Neuronal stem cell (in vitro differentiated cells): ENCODE measurements at regions not wholly inside any gene's neighbourhood (a gene's known extent, or its start where the extent isn't known, plus 50 kb on each side); places are given as distances from the start of the nearest gene placed in this dataset.

Experiments used
- DNase-seq: peaks from one replicate; pipeline ENCODE4 v3.0.0-alpha.2; 2013; ENCODE audit warnings: low spot score
- H2AFZ ChIP-seq: one replicate; pipeline ENCODE4 v1.6.1; 2013; ENCODE audit warnings: mild to moderate bottlenecking, low read length, inconsistent platforms
- H2AK5ac ChIP-seq: 2 replicates; pipeline ENCODE4 v1.6.1; 2013; ENCODE audit warnings: low read depth, mild to moderate bottlenecking, inconsistent platforms, low read length, moderate library complexity, mixed read lengths
- H2BK120ac ChIP-seq: 2 replicates; pipeline ENCODE4 v1.6.1; 2013; ENCODE audit warnings: low read depth, mild to moderate bottlenecking, inconsistent platforms, low read length, moderate library complexity, mixed read lengths
- H2BK12ac ChIP-seq: one replicate; pipeline ENCODE4 v1.6.1; 2013; ENCODE audit warnings: low read length, inconsistent platforms
- H2BK15ac ChIP-seq: 2 replicates; pipeline ENCODE4 v1.6.1; 2013; ENCODE audit warnings: mild to moderate bottlenecking, low read length, inconsistent platforms, mixed read lengths
- H2BK5ac ChIP-seq: one replicate; pipeline ENCODE4 v1.6.1; 2013; ENCODE audit warnings: inconsistent platforms, mild to moderate bottlenecking, low read length, moderate library complexity
- H3K14ac ChIP-seq: one replicate; pipeline ENCODE4 v1.6.1; 2013; ENCODE audit warnings: low read length, inconsistent platforms
- H3K18ac ChIP-seq: 2 replicates; pipeline ENCODE4 v1.6.1; 2013; ENCODE audit warnings: low read length, inconsistent platforms
- H3K23ac ChIP-seq: 2 replicates; pipeline ENCODE4 v1.6.1; 2013; ENCODE audit warnings: low read depth, mild to moderate bottlenecking, mixed read lengths, low read length, inconsistent platforms; ENCODE audit not compliant: poor library complexity
- H3K27ac ChIP-seq: replicated peaks from 3 replicates; pipeline ENCODE4 v1.5.1; 2013; ENCODE audit warnings: low read length, inconsistent platforms
- H3K27me3 ChIP-seq, 3 experiments: 2 replicates each; pipeline ENCODE4 v1.6.1; 2013; ENCODE audit warnings: low read length in 3 of 3, mild to moderate bottlenecking in 2 of 3, inconsistent platforms in 1 of 3, low read depth in 1 of 3, mixed read lengths in 1 of 3, moderate library complexity in 1 of 3; ENCODE audit not compliant: control insufficient read depth in 3 of 3, insufficient read depth in 3 of 3
- H3K36me3 ChIP-seq, 2 donors: replicated peaks in 1 of 2; 2 replicates each; pipeline ENCODE4 v1.6.1; 2013; ENCODE audit warnings: low read length in 2 of 2; ENCODE audit not compliant: control insufficient read depth in 2 of 2, insufficient read depth in 2 of 2
- H3K4ac ChIP-seq: 2 replicates; pipeline ENCODE4 v1.6.1; 2013; ENCODE audit warnings: inconsistent platforms, mild to moderate bottlenecking, low read length, moderate library complexity
- H3K4me1 ChIP-seq, 2 donors: 1 replicate in 1 of 2; 2 replicates in 1 of 2; pipeline ENCODE4 v1.6.1; 2013; ENCODE audit warnings: low read length in 2 of 2, low read depth in 1 of 2; ENCODE audit not compliant: control insufficient read depth in 2 of 2, insufficient read depth in 1 of 2
- H3K4me2 ChIP-seq: one replicate; pipeline ENCODE4 v1.6.1; 2013; ENCODE audit warnings: mild to moderate bottlenecking, low read length, inconsistent platforms; ENCODE audit not compliant: insufficient read depth, poor library complexity, severe bottlenecking
- H3K4me3 ChIP-seq, 2 donors: 2 replicates each; pipeline ENCODE4 v1.5.1; 2013; ENCODE audit warnings: low read length in 2 of 2, mild to moderate bottlenecking in 2 of 2, inconsistent platforms in 1 of 2, moderate library complexity in 1 of 2
- H3K79me1 ChIP-seq: one replicate; pipeline ENCODE4 v1.6.1; 2013; ENCODE audit warnings: low read depth, mild to moderate bottlenecking, inconsistent platforms, low read length, moderate library complexity
- H3K9ac ChIP-seq: one replicate; pipeline ENCODE4 v1.6.1; 2013; ENCODE audit warnings: mild to moderate bottlenecking, low read depth, low read length, inconsistent platforms; ENCODE audit not compliant: poor library complexity
- H3K9me3 ChIP-seq, 2 donors: replicated peaks in 1 of 2; 2 replicates each; pipeline versions ENCODE3 to v1.6.1; 2013; ENCODE audit warnings: low read length in 2 of 2, mild to moderate bottlenecking in 2 of 2, inconsistent platforms in 1 of 2, low read depth in 1 of 2, mixed read lengths in 1 of 2, moderate library complexity in 1 of 2; ENCODE audit not compliant: control insufficient read depth in 2 of 2, insufficient read depth in 1 of 2
- H4K8ac ChIP-seq: one replicate; pipeline ENCODE4 v1.6.1; 2013; ENCODE audit warnings: low read depth, mild to moderate bottlenecking, inconsistent platforms, low read length, moderate library complexity
- H4K91ac ChIP-seq: one replicate; pipeline ENCODE4 v1.6.1; 2013; ENCODE audit warnings: low read length, low read depth, mild to moderate bottlenecking, inconsistent platforms; ENCODE audit not compliant: poor library complexity
- WGBS, 2 donors: extraction: QIAGEN DNeasy Blood & Tissue Kit; methylation state at CpG; one replicate each; pipeline ENCODE4 v1.1.7; 2013; ENCODE audit warnings: missing lambda C conversion rate in 2 of 2, mixed read lengths in 1 of 2; ENCODE audit not compliant: insufficient read length in 2 of 2, insufficient replicate concordance in 1 of 2; ENCODE audit errors: extremely low coverage in 2 of 2; 5-methylcytosine and 5-hydroxymethylcytosine counted together

DNA sequence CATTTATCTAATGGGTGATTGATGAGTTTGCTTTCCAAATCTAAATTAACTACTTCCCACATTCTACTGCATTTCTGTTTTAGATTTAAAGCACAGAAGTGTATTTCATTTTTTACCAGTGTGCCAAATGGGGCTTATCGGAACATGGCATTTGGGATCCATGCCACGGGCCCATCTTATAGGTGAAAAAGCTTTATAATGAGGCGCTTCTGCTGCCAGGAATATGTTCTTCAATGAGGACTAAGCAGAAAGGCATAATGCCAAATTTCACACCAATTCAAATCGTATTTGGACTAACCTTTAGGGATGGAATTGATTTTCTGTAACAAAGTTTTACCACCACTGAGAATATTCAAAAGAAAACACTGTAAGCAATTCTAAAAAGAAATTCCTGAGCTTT lies 803.5 kb upstream of the FLRT2 start:
- no peaks in the 10 kb centered on the region for H3K27me3 ChIP-seq
- no peak overlapping the region for H2BK120ac ChIP-seq

DNA sequence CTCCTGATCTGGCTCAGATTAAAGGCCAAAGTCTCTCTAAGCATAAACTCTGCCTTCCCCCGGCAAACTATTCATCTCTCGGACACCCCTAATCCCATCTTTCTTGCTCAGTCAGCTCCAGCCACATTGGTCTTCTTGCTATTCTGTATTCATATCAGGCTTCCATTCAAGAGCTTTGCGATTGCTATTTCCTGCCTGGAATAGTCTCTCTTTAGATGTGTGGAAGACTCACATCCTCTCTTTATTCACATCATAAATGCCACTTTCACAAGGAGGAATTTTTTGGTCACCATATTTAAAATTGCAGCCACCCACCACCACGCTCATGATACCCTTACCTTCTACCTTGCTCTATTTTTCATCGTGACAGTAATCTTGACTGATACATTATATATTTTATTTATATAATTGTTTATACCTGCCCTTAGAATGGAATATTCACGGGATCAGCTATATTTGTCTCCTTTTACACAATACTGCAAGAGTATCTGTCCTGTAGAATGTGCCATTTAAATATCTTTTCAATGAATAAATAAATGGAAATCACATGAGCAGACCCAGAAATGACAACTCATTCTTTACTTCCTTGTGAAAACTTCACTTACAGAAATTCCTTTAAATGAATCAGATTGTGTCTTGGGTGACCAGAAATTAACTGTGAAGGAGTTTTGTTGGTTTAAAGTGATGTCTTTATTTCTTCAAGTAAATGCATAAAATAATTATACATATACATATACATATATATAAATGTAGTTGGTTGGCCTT lies 780.6 kb upstream of the FLRT2 start:
- Histone ChIP-seq H3K23ac (no peak overlapping the region), H4K8ac (no peak overlapping the region), H3K4me1 (peaks cover 0 to 5% of the 10 kb centered on the region in 2 donors), H3K27ac (no peak overlapping the region), H3K27me3 (no peaks in the 10 kb centered on the region), H2AK5ac (no peak overlapping the region), H3K9me3 (no peaks in the 10 kb centered on the region), H3K4me2 (no peak overlapping the region), H4K91ac (no peak overlapping the region), H3K18ac (no peak overlapping the region), H3K36me3 (no peaks in the 10 kb centered on the region), H2BK120ac (no peak overlapping the region), H2BK15ac (no peak overlapping the region), H3K14ac (no peak overlapping the region), H2AFZ (peak overlapping the region; percentile 48), H3K4ac (no peak overlapping the region), H3K4me3 (no peak overlapping the region), H2BK5ac (no peak overlapping the region), H2BK12ac (no peak overlapping the region), H3K9ac (no peak overlapping the region), H3K79me1 (no peaks in the 10 kb centered on the region)
- no peak for DNase-seq
- no CpG with 5 or more reads among the region's 6 CpGs for WGBS, 2 donors

More for the DNA sequence above, 803.5 kb upstream of the FLRT2 start:
- H2AK5ac ChIP-seq: no peak overlapping the region
- no peaks in the 10 kb centered on the region for H3K79me1 ChIP-seq
- H2BK5ac ChIP-seq: no peak overlapping the region
- H3K4me3 ChIP-seq: no peak overlapping the region
- no peak overlapping the region for H4K8ac ChIP-seq
- H3K18ac ChIP-seq: no peak overlapping the region
- no peak overlapping the region for H3K23ac ChIP-seq
- no peak overlapping the region for H3K4ac ChIP-seq
- no peak overlapping the region for H3K27ac ChIP-seq
- H3K4me2 ChIP-seq: no peak overlapping the region
- no peak overlapping the region for H2BK12ac ChIP-seq
- H3K4me1 ChIP-seq: no peaks in the 10 kb centered on the region
- no peak overlapping the region for H2BK15ac ChIP-seq
- no peak overlapping the region for H4K91ac ChIP-seq
- no peak overlapping the region for H3K14ac ChIP-seq
- H3K36me3 ChIP-seq: no peaks in the 10 kb centered on the region
- H2AFZ ChIP-seq: no peak overlapping the region
- DNase-seq: no peak
- no peaks in the 10 kb centered on the region for H3K9me3 ChIP-seq
- WGBS, 2 donors: no CpG with 5 or more reads among the region's 4 CpGs
- no peak overlapping the region for H3K9ac ChIP-seq

GRCh38 chr14:84750284-84750683 lies 779.7 kb upstream of the FLRT2 start:
- Histone ChIP-seq H3K79me1 (no peaks in the 10 kb centered on the region), H2BK5ac (no peak overlapping the region), H4K91ac (no peak overlapping the region), H3K4me2 (no peak overlapping the region), H4K8ac (no peak overlapping the region), H3K14ac (no peak overlapping the region), H3K27ac (no peak overlapping the region), H3K18ac (no peak overlapping the region), H2BK15ac (no peak overlapping the region), H3K4me3 (no peak overlapping the region), H3K27me3 (no peaks in the 10 kb centered on the region), H3K9me3 (no peaks in the 10 kb centered on the region), H3K23ac (no peak overlapping the region), H3K9ac (no peak overlapping the region), H3K36me3 (no peaks in the 10 kb centered on the region), H2AFZ (peak overlapping the region; percentile 37), H3K4ac (no peak overlapping the region), H3K4me1 (peaks cover 0 to 5% of the 10 kb centered on the region in 2 donors), H2AK5ac (no peak overlapping the region), H2BK12ac (no peak overlapping the region), H2BK120ac (no peak overlapping the region)
- WGBS, 2 donors: no CpG with 5 or more reads among the region's 1 CpG
- DNase-seq: no peak

DNA sequence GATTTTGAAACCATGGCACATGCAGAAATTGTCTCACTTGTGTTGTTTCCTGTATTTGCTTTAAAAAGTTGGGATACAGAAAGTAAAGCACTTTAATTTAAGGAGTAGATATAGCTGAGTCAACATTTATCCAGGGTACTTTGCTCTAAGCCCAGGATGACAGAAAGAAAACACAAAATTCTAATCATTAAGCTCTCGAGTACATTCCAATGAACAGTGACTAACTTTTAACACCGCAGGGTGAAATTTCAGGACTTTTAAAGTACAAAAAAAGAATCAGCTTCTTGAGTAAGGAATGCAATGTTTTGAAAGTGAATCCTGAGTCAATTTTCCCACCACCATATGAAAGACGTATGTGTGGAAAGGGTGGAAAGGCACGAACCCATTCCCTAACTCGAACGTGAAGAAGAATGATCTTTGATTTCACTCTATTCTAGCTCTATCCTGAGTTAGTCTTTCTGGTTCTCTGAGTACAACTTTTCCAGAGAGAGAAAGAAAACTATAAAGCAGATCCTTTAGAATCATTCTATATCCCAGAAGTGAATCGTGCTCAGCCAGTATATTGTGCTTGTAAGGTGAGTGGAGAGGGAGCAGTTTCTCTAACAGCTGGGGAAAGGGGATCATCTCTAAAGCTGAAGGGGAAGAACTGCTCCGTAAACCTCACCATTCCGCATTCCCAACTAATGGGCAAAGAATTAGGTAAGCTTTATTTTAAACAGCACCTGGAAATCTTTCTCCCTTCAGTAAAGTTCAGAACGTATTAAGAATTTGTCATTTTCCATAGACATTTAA lies 779.0 kb upstream of the FLRT2 start:
- Histone ChIP-seq H2BK5ac (no peak overlapping the region), H3K9ac (no peak overlapping the region), H3K79me1 (no peaks in the 10 kb centered on the region), H3K23ac (no peak overlapping the region), H3K4me2 (no peak overlapping the region), H3K14ac (no peak overlapping the region), H3K9me3 (no peaks in the 10 kb centered on the region), H4K91ac (no peak overlapping the region), H3K4me1 (peaks cover 0 to 5% of the 10 kb centered on the region in 2 donors), H3K36me3 (no peaks in the 10 kb centered on the region), H4K8ac (no peak overlapping the region), H3K27ac (no peak overlapping the region), H2BK120ac (no peak overlapping the region), H3K4ac (no peak overlapping the region), H2AK5ac (no peak overlapping the region), H2BK12ac (no peak overlapping the region), H2AFZ (peak overlapping the region; percentile 37), H3K4me3 (no peak overlapping the region), H3K27me3 (no peaks in the 10 kb centered on the region), H2BK15ac (no peak overlapping the region), H3K18ac (no peak overlapping the region)
- WGBS, 2 donors: no CpG with 5 or more reads among the region's 10 CpGs
- no peak for DNase-seq
